ENCODE measurements at regions not wholly inside any gene's neighbourhood (a gene's known extent, or its start where the extent isn't known, plus 50 kb on each side); places are given as distances from the start of the nearest gene placed in this dataset.

GRCh38 chr3:171956181-171956683 is 83.1 kb upstream of the FNDC3B start:
- Histone ChIP-seq H3K27me3 (ENCODE audit: control insufficient read depth, insufficient read depth, low read length) (no peaks in the 10 kb centered on the region), H3K27ac (ENCODE audit: low read depth, low read length) (no peak overlapping the region), H3K4me3 (ENCODE audit: low read depth, low read length) (no peak overlapping the region), H3K9me3 (ENCODE audit: control insufficient read depth, insufficient read depth, low read length) (no peaks in the 10 kb centered on the region)
- no peak for TF ChIP-seq CTCF (IDR thresholded peaks at IDR 0.05; ENCODE audit: low read depth, low read length)
- no peak for DNase-seq (ENCODE audit: low read depth, low spot score)
- ChIA-PET POLR2A (no interaction called here), CTCF (interaction anchor here (0.5 to 2.1 kb wide), 4 partner anchors 9 to 421 kb away, joined by 3 to 8 read pairs (median 4); no protein-coding TSS in a partner anchor)

- POLR2A ChIA-PET: no interaction called here
Measured at GRCh38 chr3:171956705-171957104, 82.7 kb upstream of the FNDC3B start.

GRCh38 chr3:171959532-171960089 is 79.8 kb upstream of the FNDC3B start:
- Histone ChIP-seq H3K27ac (ENCODE audit: low read depth, low read length) (no peak overlapping the region), H3K9me3 (ENCODE audit: control insufficient read depth, insufficient read depth, low read length) (no peaks in the 10 kb centered on the region), H3K27me3 (ENCODE audit: control insufficient read depth, insufficient read depth, low read length) (no peaks in the 10 kb centered on the region), H3K4me3 (ENCODE audit: low read depth, low read length) (no peak overlapping the region)
- DNase-seq (ENCODE audit: low read depth, low spot score): no peak
- CTCF ChIA-PET: no interaction called here
- POLR2A ChIA-PET: no interaction called here
- TF ChIP-seq CTCF (IDR thresholded peaks at IDR 0.05; ENCODE audit: low read depth, low read length): no peak

More at GRCh38 chr3:171956705-171957104, 82.7 kb upstream of the FNDC3B start:
- Histone ChIP-seq H3K4me3 (ENCODE audit: low read depth, low read length) (no peak overlapping the region), H3K9me3 (ENCODE audit: control insufficient read depth, insufficient read depth, low read length) (no peaks in the 10 kb centered on the region), H3K27ac (ENCODE audit: low read depth, low read length) (no peak overlapping the region), H3K27me3 (ENCODE audit: control insufficient read depth, insufficient read depth, low read length) (no peaks in the 10 kb centered on the region)
- DNase-seq (ENCODE audit: low read depth, low spot score): no peak
- CTCF ChIA-PET: interaction anchor here (0.5 to 2.1 kb wide), 2 partner anchors 10 to 79 kb away, joined by 3 to 5 read pairs; no protein-coding TSS in a partner anchor
- TF ChIP-seq CTCF (IDR thresholded peaks at IDR 0.05; ENCODE audit: low read depth, low read length): no peak

- Histone ChIP-seq H3K4me3 (ENCODE audit: low read depth, low read length) (no peak overlapping the region), H3K27me3 (ENCODE audit: control insufficient read depth, insufficient read depth, low read length) (no peaks in the 10 kb centered on the region), H3K9me3 (ENCODE audit: control insufficient read depth, insufficient read depth, low read length) (no peaks in the 10 kb centered on the region), H3K27ac (ENCODE audit: low read depth, low read length) (no peak overlapping the region)
- DNase-seq (ENCODE audit: low read depth, low spot score): no peak
- CTCF ChIA-PET: no interaction called here
- no peak for TF ChIP-seq CTCF (IDR thresholded peaks at IDR 0.05; ENCODE audit: low read depth, low read length)
- POLR2A ChIA-PET: no interaction called here
Measured at GRCh38 chr3:171960159-171960558, 79.2 kb upstream of the FNDC3B start.

- no peaks in the 10 kb centered on the region for H3K9me3 ChIP-seq (ENCODE audit: control insufficient read depth, insufficient read depth, low read length)
- H3K4me3 ChIP-seq (ENCODE audit: low read depth, low read length): no peak overlapping the region
- CTCF ChIA-PET: no interaction called here
- no peak for TF ChIP-seq CTCF (IDR thresholded peaks at IDR 0.05; ENCODE audit: low read depth, low read length)
- POLR2A ChIA-PET: no interaction called here
- no peak overlapping the region for H3K27ac ChIP-seq (ENCODE audit: low read depth, low read length)
- H3K27me3 ChIP-seq (ENCODE audit: control insufficient read depth, insufficient read depth, low read length): no peaks in the 10 kb centered on the region
- no peak for DNase-seq (ENCODE audit: low read depth, low spot score)
Measured at GRCh38 chr3:171962137-171962720, 77.1 kb upstream of the FNDC3B start.

All from AG04450 (cell line).